ENCODE measurements at regions not wholly inside any gene's neighbourhood (a gene's known extent, or its start where the extent isn't known, plus 50 kb on each side); places are given as distances from the start of the nearest gene placed in this dataset.

- no peak for DNase-seq
Measured at GRCh38 chr11:128213461-128213860, 373.9 kb downstream of the ETS1 start.

GRCh38 chr11:128212324-128212723 is 375.0 kb downstream of the ETS1 start:
- DNase-seq = no peak

GRCh38 chr11:128210148-128210940 is 377.0 kb downstream of the ETS1 start:
- DNase-seq = no peak

- no peak for DNase-seq
Measured at GRCh38 chr11:128209138-128209435, 378.3 kb downstream of the ETS1 start.

DNA sequence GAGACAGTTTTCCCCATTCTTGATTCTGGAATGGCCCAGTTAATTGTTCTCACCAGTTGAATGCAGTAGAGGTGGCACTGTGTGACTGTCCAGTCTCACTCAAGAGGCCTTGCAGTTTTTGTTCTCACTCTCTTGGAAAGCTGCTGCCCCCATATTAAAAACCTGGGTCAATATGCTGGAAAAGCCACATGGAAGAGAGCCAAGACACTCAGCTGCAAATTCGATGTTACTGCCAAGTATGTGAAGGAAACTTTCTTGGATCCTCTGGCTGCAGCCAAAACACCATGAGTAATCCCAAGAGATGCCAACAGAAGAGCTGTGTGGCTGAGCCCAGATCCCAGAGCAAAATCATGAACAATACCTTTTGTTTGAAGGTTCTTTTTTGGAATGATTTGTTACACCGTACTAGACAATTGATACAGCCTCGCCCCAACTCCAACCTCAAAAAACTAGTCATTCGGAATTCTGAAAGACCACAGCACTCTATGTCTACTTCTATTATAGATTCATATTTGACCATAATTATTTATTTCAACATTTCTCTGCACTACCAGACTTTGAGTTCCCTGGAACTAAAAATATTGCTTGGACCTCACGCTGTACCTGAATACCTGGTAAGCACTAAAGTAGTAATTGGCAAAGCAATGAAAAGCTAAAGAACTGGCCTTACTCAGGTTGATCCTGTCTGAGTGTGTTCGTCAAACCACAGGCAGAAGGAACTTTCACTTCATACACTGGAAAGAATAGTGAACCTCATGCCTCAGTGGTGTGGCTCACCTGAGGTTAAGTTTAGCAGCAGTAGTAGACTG is 378.8 kb downstream of the ETS1 start:
- DNase-seq = no peak

GRCh38 chr11:128207861-128208321 is 379.5 kb downstream of the ETS1 start:
- no peak for DNase-seq

DNA sequence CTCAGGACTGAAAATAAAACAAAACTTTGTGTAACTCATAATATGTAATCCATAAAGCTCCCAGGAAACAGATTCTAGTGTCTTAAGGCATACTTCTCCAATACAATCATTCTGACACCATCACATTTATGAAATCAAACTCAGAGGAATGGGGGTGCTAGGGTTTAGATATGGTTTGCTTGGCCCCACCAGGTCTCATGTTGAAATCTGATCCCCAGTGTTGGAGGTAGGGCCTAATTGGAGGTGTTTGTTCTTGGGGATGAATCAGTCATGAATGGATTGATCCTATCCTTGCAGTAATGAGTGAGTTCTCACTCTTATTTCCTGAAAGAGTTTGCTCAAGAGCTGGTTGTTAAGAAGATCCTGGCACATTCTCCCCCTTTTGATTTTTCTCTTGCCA is 380.9 kb downstream of the ETS1 start:
- no peak for DNase-seq

GRCh38 chr11:128205796-128206195 is 381.6 kb downstream of the ETS1 start:
- no peak for DNase-seq

DNA sequence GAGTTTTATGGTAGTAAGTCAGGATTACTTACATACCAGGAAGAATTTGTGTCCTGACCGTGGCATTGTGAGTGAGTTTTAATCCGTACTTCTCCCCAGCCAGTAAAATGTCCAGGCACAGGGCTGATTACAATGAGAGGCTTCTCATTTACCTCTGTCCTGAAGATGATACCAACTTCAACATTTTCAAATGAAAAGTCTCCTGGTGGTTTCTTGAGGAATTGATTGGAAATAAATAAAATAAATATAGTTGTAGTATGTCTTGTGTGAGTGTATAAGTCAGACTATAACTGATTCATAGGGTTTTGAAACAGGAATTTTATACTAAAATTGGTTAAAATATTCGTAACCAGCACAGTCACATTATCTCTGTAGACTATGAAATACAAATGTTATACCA is 382.5 kb downstream of the ETS1 start:
- no peak for DNase-seq

DNA sequence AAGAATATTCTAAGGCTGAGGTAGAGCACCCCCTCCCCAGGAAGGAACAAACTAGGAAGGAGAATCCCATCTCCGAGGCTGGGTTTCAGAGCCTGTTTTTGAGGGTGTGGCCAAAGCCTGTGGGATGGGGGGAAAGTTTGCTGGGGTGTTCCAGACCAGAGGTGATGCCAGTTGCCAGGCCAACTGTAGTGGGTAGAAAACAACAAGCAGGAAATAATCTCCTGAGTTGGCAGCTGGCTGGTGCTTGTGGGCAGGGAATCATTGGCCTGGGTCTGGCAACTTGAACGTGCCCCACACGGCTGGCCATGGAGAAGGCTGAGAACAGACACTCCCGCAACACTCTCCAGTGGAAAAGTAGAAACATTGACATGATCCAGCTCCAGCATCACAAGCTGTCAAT is 385.6 kb downstream of the ETS1 start:
- no peak for DNase-seq

- DNase-seq = no peak
Measured at GRCh38 chr11:128201009-128201408, 386.3 kb downstream of the ETS1 start.

DNA sequence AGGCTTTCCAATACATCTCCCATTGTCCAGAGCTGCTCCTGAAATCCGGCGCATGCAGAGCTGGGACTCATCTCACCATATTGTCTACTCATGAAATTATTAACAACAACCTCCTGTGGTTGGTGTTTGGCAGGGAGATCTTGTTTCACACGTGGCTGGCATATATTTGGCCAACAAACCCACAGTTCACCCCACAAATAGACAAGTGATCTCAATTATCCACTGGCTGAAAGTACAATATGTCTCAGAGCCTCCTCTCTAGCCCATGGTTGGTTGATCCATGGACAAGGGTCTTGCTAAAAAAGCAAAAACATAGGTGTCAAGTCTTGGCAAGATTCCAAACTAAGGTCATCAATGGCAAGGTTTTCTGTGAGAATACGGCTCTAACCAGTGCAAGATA is 386.9 kb downstream of the ETS1 start:
- DNase-seq = no peak

DNA sequence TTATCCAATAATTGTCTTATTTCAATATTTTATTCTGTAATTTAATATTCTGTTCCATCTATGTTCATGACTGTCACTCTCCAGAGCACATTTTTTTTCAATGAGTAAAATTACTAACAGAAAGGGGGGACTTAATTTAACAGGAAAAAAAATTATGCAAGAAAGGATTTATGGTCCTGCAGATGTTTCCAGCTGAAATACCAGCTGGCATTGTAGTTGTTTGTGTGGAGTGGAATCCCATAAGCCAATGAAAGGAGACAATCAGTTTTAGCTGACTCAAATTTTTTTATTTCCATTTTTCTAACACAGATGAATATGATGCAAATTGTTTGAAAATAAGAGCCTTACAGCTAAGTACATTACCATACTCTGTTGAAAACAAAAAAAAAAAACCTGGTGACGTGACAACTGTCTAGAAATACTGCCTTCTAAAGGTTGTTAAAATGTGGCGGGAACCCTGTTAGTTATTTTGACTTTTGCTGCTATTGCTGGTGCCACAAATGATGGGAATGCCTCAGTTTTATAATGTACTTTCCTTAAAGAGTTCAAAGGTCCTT is 389.1 kb downstream of the ETS1 start:
- DNase-seq = no peak

- no peak for DNase-seq
Measured at GRCh38 chr11:128196235-128196634, 391.1 kb downstream of the ETS1 start.

DNA sequence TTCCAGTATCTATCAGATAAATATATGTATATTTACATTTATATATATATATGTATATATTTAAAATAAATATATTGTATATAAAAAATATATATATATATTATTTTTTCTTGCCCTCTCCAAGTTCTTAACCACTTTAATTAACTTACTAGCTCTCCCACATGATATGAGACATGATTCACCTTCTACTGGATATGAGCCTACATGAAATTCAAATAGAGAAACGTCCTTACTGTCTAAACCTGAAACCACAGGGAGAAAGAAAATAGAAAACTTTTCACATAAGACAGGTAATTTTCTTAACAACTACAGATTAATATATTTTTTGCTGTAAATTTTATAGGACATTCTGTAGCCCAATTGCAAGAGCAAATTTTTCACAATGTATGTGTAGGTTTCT is 391.6 kb downstream of the ETS1 start:
- no peak for DNase-seq

- peak; percentile 82 for DNase-seq
Measured at GRCh38 chr11:128195057-128195751, 392.2 kb downstream of the ETS1 start.

- no peak for DNase-seq
Measured at GRCh38 chr11:128194216-128194615, 393.1 kb downstream of the ETS1 start.

DNA sequence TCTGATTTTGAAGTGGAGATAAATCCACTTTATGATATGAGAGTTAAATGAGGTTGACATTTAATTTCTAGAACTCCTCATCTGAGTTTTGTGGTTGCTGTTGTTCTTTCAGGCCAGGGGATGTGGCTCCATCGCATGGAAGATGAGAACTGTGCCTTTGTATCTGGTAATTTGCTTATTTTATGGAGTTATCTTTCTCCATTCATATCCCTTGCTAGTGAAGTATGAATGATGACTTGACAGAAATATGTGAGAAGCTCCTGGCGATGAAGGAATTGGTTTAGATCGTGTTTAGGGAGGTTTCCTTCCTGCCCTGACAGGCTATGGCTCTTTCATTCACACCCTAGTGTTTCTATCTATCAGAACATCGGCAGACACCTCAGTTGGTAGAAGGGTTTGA is 393.7 kb downstream of the ETS1 start:
- DNase-seq = no peak

DNA sequence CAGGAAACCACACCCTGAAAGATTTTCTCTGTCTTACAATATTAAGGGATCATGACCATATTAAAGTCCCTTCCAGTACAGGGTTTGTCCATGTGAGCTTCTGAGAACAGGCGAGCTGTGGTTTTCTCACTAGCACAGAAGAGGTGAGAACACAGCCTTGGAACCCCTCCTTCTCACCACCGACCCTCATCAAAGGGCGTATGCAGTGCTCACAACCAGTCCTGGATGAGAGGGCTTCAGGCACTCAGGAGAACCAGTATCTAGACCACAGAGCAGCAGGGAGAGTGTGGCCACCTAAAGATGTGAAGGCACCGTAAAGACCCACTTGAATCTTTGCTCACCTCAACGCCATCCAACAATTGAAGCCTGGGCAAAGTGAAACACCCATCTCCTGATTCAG is 397.0 kb downstream of the ETS1 start:
- no peak for DNase-seq

- no peak for DNase-seq
Measured at GRCh38 chr11:128189823-128190222, 397.5 kb downstream of the ETS1 start.

- DNase-seq = no peak
Measured at GRCh38 chr11:128188346-128189004, 398.9 kb downstream of the ETS1 start.

DNA sequence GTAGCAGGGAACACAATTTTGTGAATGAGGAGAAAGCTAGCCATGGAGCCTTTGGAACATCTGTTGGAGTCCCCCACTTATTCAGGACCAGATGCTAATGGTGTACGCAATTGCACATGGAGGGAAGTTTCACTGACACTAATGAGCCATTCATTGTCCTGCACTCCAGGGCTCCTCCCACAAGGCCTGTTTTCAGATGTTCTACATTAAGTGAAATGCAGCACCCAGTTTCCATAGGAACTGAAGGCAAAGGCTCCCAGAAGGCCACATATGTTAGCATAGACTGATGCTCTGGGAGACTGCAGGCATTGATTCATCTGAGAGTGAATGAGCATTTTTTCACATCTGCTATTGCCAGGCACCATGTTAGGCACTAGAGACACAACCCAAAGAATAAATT is 399.5 kb downstream of the ETS1 start:
- no peak for DNase-seq

GRCh38 chr11:128187377-128187776 is 400.0 kb downstream of the ETS1 start:
- no peak for DNase-seq

Data from hematopoietic multipotent progenitor cell treated with erythropoietin and hydrocortisone succinate and interleukin-3 and kit ligand, for 6 days (in vitro differentiated cells).